Adrenal gland (tissue), 5 donors: ENCODE measurements at regions not wholly inside any gene's neighbourhood (a gene's known extent, or its start where the extent isn't known, plus 50 kb on each side); places are given as distances from the start of the nearest gene placed in this dataset.

Source experiments
- POLR2A ChIP-seq, 2 donors: fragments of 450-650 bp; IDR thresholded peaks; one replicate each; pipeline ENCODE4 v1.6.1; 2017; ENCODE audit warnings: antibody characterized with exemption in 2 of 2, mild to moderate bottlenecking in 2 of 2, moderate library complexity in 1 of 2
- TF ChIP-seq, protein P1 (sequence below), 6 experiments: fragments of 450-650 bp in 4 of 6; fragments of 200-600 bp in 2 of 6; sonication (generic) in 1 of 6; IDR thresholded peaks; 1 replicate in 5 of 6; 2 replicates in 1 of 6; pipeline versions ENCODE4 v1.5.1 to v1.8.0; 2016 to 2021; ENCODE audit warnings: antibody characterized with exemption in 6 of 6, mild to moderate bottlenecking in 2 of 6, moderate library complexity in 1 of 6
- donor health status: DM: no; HTN: no; CAD: no.

- TF ChIP-seq, protein P1, sequence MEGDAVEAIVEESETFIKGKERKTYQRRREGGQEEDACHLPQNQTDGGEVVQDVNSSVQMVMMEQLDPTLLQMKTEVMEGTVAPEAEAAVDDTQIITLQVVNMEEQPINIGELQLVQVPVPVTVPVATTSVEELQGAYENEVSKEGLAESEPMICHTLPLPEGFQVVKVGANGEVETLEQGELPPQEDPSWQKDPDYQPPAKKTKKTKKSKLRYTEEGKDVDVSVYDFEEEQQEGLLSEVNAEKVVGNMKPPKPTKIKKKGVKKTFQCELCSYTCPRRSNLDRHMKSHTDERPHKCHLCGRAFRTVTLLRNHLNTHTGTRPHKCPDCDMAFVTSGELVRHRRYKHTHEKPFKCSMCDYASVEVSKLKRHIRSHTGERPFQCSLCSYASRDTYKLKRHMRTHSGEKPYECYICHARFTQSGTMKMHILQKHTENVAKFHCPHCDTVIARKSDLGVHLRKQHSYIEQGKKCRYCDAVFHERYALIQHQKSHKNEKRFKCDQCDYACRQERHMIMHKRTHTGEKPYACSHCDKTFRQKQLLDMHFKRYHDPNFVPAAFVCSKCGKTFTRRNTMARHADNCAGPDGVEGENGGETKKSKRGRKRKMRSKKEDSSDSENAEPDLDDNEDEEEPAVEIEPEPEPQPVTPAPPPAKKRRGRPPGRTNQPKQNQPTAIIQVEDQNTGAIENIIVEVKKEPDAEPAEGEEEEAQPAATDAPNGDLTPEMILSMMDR (IDR thresholded peaks at IDR 0.05) = no peak
- TF ChIP-seq POLR2A (IDR thresholded peaks at IDR 0.05) = no peak
Observed at GRCh38 chr4:62199291-62199810, 999.2 kb downstream of the ADGRL3 start.
